Hematopoietic multipotent progenitor cell treated with erythropoietin and hydrocortisone succinate and interleukin-3 and kit ligand, for 17 days (in vitro differentiated cells): ENCODE measurements at regions not wholly inside any gene's neighbourhood (a gene's known extent, or its start where the extent isn't known, plus 50 kb on each side); places are given as distances from the start of the nearest gene placed in this dataset.

Source experiments
- DNase-seq: peaks from one replicate; pipeline ENCODE4 v3.0.0-alpha.2; 2015; ENCODE audit warnings: low spot score

GRCh38 chr12:24042651-24043050 lies 93.2 kb upstream of the SOX5 start:
- DNase-seq: no peak

DNA sequence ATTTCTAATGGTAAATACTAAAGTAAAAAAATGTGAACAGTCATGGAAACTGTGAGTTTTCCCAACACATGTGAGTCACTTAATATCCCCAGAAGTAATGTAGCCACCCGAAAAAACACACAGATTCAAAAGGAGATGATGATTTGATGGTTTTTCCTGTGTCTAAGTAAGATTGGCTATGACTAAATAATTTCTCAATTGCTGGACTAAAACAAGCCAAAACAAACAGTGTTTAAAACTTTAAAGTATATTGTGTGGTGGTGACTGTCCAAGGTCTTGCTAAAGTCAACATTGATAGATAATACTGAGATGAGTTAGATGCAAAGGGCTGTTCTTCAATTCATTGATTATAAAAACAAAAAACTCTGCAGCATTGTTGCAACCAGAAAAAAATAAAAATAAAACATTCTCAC lies 89.6 kb upstream of the SOX5 start:
- no peak for DNase-seq

- no peak for DNase-seq
Observed at GRCh38 chr12:24038211-24038997, 88.9 kb upstream of the SOX5 start.

- no peak for DNase-seq
Observed at GRCh38 chr12:24036438-24037216, 87.2 kb upstream of the SOX5 start.

GRCh38 chr12:24034894-24035293 lies 85.4 kb upstream of the SOX5 start:
- DNase-seq: no peak

- no peak for DNase-seq
Observed at GRCh38 chr12:24034160-24034559, 84.7 kb upstream of the SOX5 start.

- no peak for DNase-seq
Observed at GRCh38 chr12:24027352-24027751, 77.9 kb upstream of the SOX5 start.

DNA sequence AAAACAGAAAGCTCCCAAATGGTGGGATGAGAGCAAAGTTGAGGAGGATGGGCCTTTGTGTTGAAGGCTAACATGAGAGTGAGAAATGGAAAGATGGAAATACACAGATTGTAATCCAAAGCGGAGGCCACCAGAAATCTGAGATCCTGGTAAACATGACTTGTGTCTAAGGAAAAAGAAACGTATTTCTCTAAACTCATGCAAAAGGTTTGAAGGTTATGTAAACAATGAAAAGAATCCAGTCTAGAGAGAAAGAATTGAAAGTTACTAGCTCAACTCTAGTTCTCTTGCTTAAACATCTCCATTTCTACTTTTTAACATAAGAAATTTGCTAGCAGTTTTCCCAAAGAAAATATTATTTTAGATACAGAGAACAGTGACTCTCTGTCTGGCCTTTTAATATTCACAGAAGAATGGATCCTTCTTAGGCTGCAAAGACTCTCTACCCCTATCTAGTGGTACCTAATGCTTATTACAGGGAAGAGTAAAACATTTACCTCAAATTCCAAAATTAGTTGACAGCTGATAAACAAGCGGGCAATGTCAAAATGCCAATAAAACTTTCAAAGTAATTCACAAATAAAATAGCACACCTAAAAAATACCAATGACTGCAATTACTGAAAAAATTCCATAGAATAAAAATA lies 75.8 kb upstream of the SOX5 start:
- no peak for DNase-seq

DNA sequence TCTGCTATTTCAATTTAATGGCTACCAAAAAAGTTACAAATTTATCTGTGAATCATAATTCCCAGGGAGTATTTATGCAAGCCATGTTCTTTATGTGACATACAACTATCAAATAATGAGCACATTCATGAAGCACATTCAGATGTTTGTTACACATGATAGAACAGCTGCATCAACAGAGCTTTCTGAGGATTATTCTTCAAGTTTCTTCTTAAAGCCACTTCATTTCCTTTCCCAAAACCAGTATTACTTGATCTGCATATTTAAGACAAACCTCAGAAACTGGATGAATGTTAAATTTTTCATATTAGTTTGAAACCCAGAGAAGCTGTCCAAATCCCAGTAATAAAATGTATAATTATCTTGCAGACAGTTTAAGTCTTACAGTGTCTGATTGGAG lies 73.6 kb upstream of the SOX5 start:
- DNase-seq: no peak

GRCh38 chr12:24021164-24021502 lies 71.7 kb upstream of the SOX5 start:
- DNase-seq: no peak

GRCh38 chr12:24020397-24021163 lies 71.1 kb upstream of the SOX5 start:
- DNase-seq: no peak

- no peak for DNase-seq
Observed at GRCh38 chr12:24015833-24016160, 66.3 kb upstream of the SOX5 start.

- no peak for DNase-seq
Observed at GRCh38 chr12:24014915-24015832, 65.7 kb upstream of the SOX5 start.

DNA sequence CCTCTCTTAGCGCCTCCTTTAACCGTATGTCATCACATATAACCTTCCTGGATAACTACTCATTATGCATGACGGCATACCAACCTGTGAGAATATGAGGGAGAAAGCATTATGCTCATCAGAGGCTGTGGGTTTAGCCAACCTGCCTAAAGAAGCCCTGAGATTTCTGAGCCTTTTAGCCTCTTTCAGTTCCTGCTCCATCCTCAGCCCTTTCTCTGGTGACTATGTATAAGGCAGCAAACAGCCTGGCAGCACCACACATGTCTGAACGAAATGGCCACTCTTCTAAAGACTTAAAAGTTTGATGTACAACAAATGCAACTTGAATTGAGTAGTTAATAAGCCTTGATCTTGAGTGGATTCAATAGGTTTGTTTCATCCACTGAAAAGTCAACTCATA lies 64.8 kb upstream of the SOX5 start:
- no peak for DNase-seq

DNA sequence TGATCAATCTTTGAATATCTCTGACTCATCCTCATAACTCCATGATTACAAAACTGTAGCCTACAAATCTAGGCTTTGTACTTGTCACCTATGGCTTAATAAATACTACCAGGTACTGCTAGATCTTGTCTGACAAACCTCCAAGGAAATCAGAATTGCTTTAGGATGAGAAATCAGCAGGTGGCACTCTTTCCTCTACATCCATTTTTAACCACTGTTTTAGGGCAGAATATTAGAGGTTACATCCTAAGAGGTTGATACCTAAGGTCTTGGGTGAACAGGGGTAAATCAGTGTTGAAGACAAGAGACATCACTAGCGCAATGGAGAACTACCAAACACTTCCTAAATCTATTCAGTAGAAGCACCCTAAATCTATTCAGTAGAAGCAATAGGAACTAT lies 63.1 kb upstream of the SOX5 start:
- DNase-seq: no peak

DNA sequence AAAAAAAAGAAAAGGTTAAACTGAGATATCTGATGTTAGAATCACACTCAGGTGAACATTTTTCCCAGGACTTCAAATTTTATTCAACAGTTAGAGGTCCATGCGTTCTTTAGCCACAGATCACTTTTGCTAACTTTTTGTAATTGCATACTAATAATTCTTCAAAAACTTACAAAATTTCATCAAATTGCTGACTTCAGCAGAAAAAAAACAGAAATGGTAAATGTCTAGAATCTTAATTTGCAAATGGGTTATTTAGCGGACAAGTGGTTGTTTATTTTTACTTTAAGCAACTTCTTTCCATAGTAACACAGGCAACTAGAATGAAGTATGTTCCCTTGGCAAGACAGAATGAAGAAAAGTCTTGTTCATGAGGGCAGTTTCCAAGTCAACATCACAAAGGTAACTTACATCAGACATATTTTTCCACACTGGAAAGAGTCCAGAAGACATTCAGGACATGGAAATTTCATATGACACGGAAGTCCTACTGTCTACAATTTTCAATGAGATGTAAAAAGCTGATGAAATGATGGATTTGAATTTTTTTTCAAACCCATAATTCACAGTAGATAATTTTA lies 62.5 kb upstream of the SOX5 start:
- no peak for DNase-seq

GRCh38 chr12:24008166-24008565 lies 58.7 kb upstream of the SOX5 start:
- DNase-seq: no peak
